LNCaP clone FGC (cell line): ENCODE measurements at regions not wholly inside any gene's neighbourhood (a gene's known extent, or its start where the extent isn't known, plus 50 kb on each side); places are given as distances from the start of the nearest gene placed in this dataset.

Experiments used
- DNase-seq: peaks from one replicate; pipeline ENCODE4 v3.0.0-alpha.2; 2011; ENCODE audit warnings: low read depth
- H3K4me3 ChIP-seq: 2 replicates; pipeline ENCODE4 v1.5.1; 2011; ENCODE audit warnings: mild to moderate bottlenecking, low read depth, low read length, control low read depth
- CTCF ChIP-seq: IDR thresholded peaks from 2 replicates; pipeline ENCODE4 v1.5.1; 2012; ENCODE audit warnings: mild to moderate bottlenecking; ENCODE audit not compliant: control insufficient read depth, insufficient read depth; ENCODE audit errors: extremely low read depth

- DNase-seq, result no peak
- TF ChIP-seq CTCF, result no peak
- H3K4me3 ChIP-seq, result no peak overlapping the region
Measured at GRCh38 chr4:152206185-152206584, 329.7 kb downstream of the FBXW7 start.

GRCh38 chr4:152202415-152202814 lies 333.5 kb downstream of the FBXW7 start:
- no peak overlapping the region for H3K4me3 ChIP-seq
- TF ChIP-seq CTCF, result no peak
- no peak for DNase-seq

- H3K4me3 ChIP-seq, result no peak overlapping the region
- DNase-seq, result peak; percentile 27
- no peak for TF ChIP-seq CTCF
Measured at GRCh38 chr4:152200511-152201333, 335.2 kb downstream of the FBXW7 start.

GRCh38 chr4:152197211-152197610 lies 338.7 kb downstream of the FBXW7 start:
- no peak overlapping the region for H3K4me3 ChIP-seq
- TF ChIP-seq CTCF, result no peak
- DNase-seq, result no peak

- DNase-seq, result no peak
- TF ChIP-seq CTCF, result no peak
Measured at GRCh38 chr4:152195888-152196287, 340.0 kb downstream of the FBXW7 start.

GRCh38 chr4:152193059-152193458 lies 342.8 kb downstream of the FBXW7 start:
- TF ChIP-seq CTCF, result no peak
- DNase-seq, result no peak

More at GRCh38 chr4:152195888-152196287, 340.0 kb downstream of the FBXW7 start:
- H3K4me3 ChIP-seq, result no peak overlapping the region

GRCh38 chr4:152190907-152191306 lies 345.0 kb downstream of the FBXW7 start:
- no peak for DNase-seq
- no peak overlapping the region for H3K4me3 ChIP-seq
- no peak for TF ChIP-seq CTCF

More at GRCh38 chr4:152193059-152193458, 342.8 kb downstream of the FBXW7 start:
- H3K4me3 ChIP-seq, result no peak overlapping the region
